Cardiac muscle cell (in vitro differentiated cells and primary cell): ENCODE measurements at regions not wholly inside any gene's neighbourhood (a gene's known extent, or its start where the extent isn't known, plus 50 kb on each side); places are given as distances from the start of the nearest gene placed in this dataset.

Experiments used
- DNase-seq, 2 donors: peaks; one replicate each; pipeline versions ENCODE4 v3.0.0 to v3.0.0-alpha.2; 2010 to 2017; ENCODE audit warnings: low read depth in 1 of 2, low spot score in 1 of 2
- H3K27ac ChIP-seq: fragments of 200-600 bp; sonication (generic); 2 replicates; pipeline ENCODE4 v1.5.1; 2016
- H3K27me3 ChIP-seq: fragments of 200-600 bp; sonication (generic); 2 replicates; pipeline ENCODE4 v1.6.0; 2016; ENCODE audit warnings: control low read depth
- H3K36me3 ChIP-seq: fragments of 200-600 bp; sonication (generic); 2 replicates; pipeline ENCODE4 v1.5.1; 2016; ENCODE audit warnings: control low read depth
- H3K4me1 ChIP-seq: fragments of 200-600 bp; sonication (generic); 2 replicates; pipeline ENCODE4 v1.8.1; 2017; ENCODE audit warnings: low read depth, mild to moderate bottlenecking, mixed run types
- H3K4me3 ChIP-seq: fragments of 200-600 bp; sonication (generic); 2 replicates; pipeline ENCODE4 v1.5.1; 2016; ENCODE audit warnings: mild to moderate bottlenecking
- H3K9me3 ChIP-seq: fragments of 200-600 bp; sonication (generic); 2 replicates; pipeline ENCODE4 v1.5.1; 2017; ENCODE audit warnings: low read depth, mild to moderate bottlenecking, control low read depth
- CTCF ChIP-seq: IDR thresholded peaks from 2 replicates; pipeline ENCODE4 v1.5.1; 2012; ENCODE audit warnings: low read depth, mild to moderate bottlenecking, low read length

- H3K27me3 ChIP-seq, result no peaks in the 10 kb centered on the region
- no peaks in the 10 kb centered on the region for H3K4me1 ChIP-seq
- no peaks in the 10 kb centered on the region for H3K9me3 ChIP-seq
- no peak for TF ChIP-seq CTCF
- DNase-seq, result no peak
- no peak overlapping the region for H3K27ac ChIP-seq
- H3K4me3 ChIP-seq, result no peak overlapping the region
- H3K36me3 ChIP-seq, result no peaks in the 10 kb centered on the region
Observed at GRCh38 chr3:22938739-22939138, 264.4 kb upstream of the UBE2E2 start.

- TF ChIP-seq CTCF, result no peak
- DNase-seq, result peak in 1 of 2 donors; percentile 9
- Histone ChIP-seq H3K9me3 (no peaks in the 10 kb centered on the region), H3K4me3 (no peak overlapping the region), H3K27ac (no peak overlapping the region), H3K36me3 (no peaks in the 10 kb centered on the region), H3K27me3 (no peaks in the 10 kb centered on the region), H3K4me1 (no peaks in the 10 kb centered on the region)
Observed at GRCh38 chr3:22939349-22939748, 263.8 kb upstream of the UBE2E2 start.

- H3K9me3 ChIP-seq, result no peaks in the 10 kb centered on the region
- no peaks in the 10 kb centered on the region for H3K4me1 ChIP-seq
- no peak for TF ChIP-seq CTCF
- no peaks in the 10 kb centered on the region for H3K36me3 ChIP-seq
- H3K27ac ChIP-seq, result no peak overlapping the region
- no peak overlapping the region for H3K4me3 ChIP-seq
- DNase-seq, result no peak
- no peaks in the 10 kb centered on the region for H3K27me3 ChIP-seq
Observed at GRCh38 chr3:22940285-22940684, 262.8 kb upstream of the UBE2E2 start.

GRCh38 chr3:22942981-22943380, 260.1 kb upstream of the UBE2E2 start:
- Histone ChIP-seq H3K4me3 (no peak overlapping the region), H3K36me3 (no peaks in the 10 kb centered on the region), H3K27me3 (no peaks in the 10 kb centered on the region), H3K4me1 (no peaks in the 10 kb centered on the region), H3K27ac (no peak overlapping the region), H3K9me3 (no peaks in the 10 kb centered on the region)
- no peak for DNase-seq
- no peak for TF ChIP-seq CTCF

GRCh38 chr3:22947851-22948250, 255.3 kb upstream of the UBE2E2 start:
- Histone ChIP-seq H3K27ac (no peak overlapping the region), H3K9me3 (no peaks in the 10 kb centered on the region), H3K27me3 (no peaks in the 10 kb centered on the region), H3K4me1 (no peaks in the 10 kb centered on the region), H3K36me3 (no peaks in the 10 kb centered on the region), H3K4me3 (no peak overlapping the region)
- no peak for DNase-seq
- TF ChIP-seq CTCF, result no peak

GRCh38 chr3:22951910-22952309, 251.2 kb upstream of the UBE2E2 start:
- no peaks in the 10 kb centered on the region for H3K27me3 ChIP-seq

More at GRCh38 chr3:22951910-22952309, 251.2 kb upstream of the UBE2E2 start:
- Histone ChIP-seq H3K36me3 (no peaks in the 10 kb centered on the region), H3K4me1 (no peaks in the 10 kb centered on the region), H3K27ac (no peak overlapping the region), H3K4me3 (no peak overlapping the region), H3K9me3 (no peaks in the 10 kb centered on the region)
- no peak for TF ChIP-seq CTCF
- DNase-seq, result no peak
